ENCODE measurements at regions not wholly inside any gene's neighbourhood (a gene's known extent, or its start where the extent isn't known, plus 50 kb on each side); places are given as distances from the start of the nearest gene placed in this dataset.

DNA sequence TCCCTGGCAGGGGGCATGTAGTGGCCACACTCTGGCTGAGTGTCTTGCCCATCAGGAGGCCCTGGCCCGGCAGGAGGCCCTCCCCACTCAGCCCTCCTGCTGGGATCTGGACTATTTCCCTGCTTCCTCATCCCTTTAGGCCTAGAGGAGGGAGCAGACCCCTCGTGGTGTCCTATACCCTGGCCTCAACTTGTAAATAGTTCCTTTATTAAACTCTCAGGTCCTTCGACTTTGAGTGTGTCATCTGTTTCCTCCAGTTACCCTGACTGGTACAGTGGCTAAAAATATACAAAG is 166.7 kb upstream of the GLI2 start:
- H4K20me1 ChIP-seq (replicated peaks; ENCODE audit: insufficient read depth) = no peaks in the 10 kb centered on the region
- no peak overlapping the region for H2AFZ ChIP-seq
- H3K4me2 ChIP-seq = no peak overlapping the region
- DNase-seq (ENCODE audit: low spot score) (no peak), ATAC-seq (no peak)
- H3K4me3 ChIP-seq = no peak overlapping the region
- no peaks in the 10 kb centered on the region for H3K9me3 Mint-ChIP-seq
- H3K36me3 Mint-ChIP-seq (ENCODE audit: low read depth) = no peaks in the 10 kb centered on the region
- no peaks in the 10 kb centered on the region for H3K9me2 ChIP-seq (ENCODE audit: insufficient read depth)
- no peak overlapping the region for H3K4me3 Mint-ChIP-seq
- H3K4me1 ChIP-seq (ENCODE audit: insufficient read depth) = peaks cover 4% of the 10 kb centered on the region; the same call in 1 of the 2 replicates
- peaks cover 8% of the 10 kb centered on the region; the same call in 1 of the 2 replicates for H3K27me3 ChIP-seq (ENCODE audit: insufficient read depth)
- peaks cover 13% of the 10 kb centered on the region; the same call in 2 of the 3 replicates for H3K4me1 Mint-ChIP-seq
- no peak overlapping the region for H3K27ac ChIP-seq (ENCODE audit: low read depth)
- no peaks in the 10 kb centered on the region for H3K36me3 ChIP-seq (ENCODE audit: insufficient read depth)
- H3K27me3 Mint-ChIP-seq (ENCODE audit: insufficient read depth, low read depth, poor library complexity) = peaks cover 26% of the 10 kb centered on the region
- no peaks in the 10 kb centered on the region for H3F3A ChIP-seq (replicated peaks; ENCODE audit: low read depth)
- H3K79me2 ChIP-seq (replicated peaks; ENCODE audit: insufficient read depth) = no peaks in the 10 kb centered on the region
- no peak overlapping the region for H3K27ac Mint-ChIP-seq
- TF ChIP-seq JUNB (IDR thresholded peaks at IDR 0.05; ENCODE audit: unreplicated experiment) = no peak
- TF ChIP-seq, protein P1, sequence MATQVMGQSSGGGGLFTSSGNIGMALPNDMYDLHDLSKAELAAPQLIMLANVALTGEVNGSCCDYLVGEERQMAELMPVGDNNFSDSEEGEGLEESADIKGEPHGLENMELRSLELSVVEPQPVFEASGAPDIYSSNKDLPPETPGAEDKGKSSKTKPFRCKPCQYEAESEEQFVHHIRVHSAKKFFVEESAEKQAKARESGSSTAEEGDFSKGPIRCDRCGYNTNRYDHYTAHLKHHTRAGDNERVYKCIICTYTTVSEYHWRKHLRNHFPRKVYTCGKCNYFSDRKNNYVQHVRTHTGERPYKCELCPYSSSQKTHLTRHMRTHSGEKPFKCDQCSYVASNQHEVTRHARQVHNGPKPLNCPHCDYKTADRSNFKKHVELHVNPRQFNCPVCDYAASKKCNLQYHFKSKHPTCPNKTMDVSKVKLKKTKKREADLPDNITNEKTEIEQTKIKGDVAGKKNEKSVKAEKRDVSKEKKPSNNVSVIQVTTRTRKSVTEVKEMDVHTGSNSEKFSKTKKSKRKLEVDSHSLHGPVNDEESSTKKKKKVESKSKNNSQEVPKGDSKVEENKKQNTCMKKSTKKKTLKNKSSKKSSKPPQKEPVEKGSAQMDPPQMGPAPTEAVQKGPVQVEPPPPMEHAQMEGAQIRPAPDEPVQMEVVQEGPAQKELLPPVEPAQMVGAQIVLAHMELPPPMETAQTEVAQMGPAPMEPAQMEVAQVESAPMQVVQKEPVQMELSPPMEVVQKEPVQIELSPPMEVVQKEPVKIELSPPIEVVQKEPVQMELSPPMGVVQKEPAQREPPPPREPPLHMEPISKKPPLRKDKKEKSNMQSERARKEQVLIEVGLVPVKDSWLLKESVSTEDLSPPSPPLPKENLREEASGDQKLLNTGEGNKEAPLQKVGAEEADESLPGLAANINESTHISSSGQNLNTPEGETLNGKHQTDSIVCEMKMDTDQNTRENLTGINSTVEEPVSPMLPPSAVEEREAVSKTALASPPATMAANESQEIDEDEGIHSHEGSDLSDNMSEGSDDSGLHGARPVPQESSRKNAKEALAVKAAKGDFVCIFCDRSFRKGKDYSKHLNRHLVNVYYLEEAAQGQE (IDR thresholded peaks at IDR 0.05; ENCODE audit: unreplicated experiment) = no peak
- TF ChIP-seq, protein P2, sequence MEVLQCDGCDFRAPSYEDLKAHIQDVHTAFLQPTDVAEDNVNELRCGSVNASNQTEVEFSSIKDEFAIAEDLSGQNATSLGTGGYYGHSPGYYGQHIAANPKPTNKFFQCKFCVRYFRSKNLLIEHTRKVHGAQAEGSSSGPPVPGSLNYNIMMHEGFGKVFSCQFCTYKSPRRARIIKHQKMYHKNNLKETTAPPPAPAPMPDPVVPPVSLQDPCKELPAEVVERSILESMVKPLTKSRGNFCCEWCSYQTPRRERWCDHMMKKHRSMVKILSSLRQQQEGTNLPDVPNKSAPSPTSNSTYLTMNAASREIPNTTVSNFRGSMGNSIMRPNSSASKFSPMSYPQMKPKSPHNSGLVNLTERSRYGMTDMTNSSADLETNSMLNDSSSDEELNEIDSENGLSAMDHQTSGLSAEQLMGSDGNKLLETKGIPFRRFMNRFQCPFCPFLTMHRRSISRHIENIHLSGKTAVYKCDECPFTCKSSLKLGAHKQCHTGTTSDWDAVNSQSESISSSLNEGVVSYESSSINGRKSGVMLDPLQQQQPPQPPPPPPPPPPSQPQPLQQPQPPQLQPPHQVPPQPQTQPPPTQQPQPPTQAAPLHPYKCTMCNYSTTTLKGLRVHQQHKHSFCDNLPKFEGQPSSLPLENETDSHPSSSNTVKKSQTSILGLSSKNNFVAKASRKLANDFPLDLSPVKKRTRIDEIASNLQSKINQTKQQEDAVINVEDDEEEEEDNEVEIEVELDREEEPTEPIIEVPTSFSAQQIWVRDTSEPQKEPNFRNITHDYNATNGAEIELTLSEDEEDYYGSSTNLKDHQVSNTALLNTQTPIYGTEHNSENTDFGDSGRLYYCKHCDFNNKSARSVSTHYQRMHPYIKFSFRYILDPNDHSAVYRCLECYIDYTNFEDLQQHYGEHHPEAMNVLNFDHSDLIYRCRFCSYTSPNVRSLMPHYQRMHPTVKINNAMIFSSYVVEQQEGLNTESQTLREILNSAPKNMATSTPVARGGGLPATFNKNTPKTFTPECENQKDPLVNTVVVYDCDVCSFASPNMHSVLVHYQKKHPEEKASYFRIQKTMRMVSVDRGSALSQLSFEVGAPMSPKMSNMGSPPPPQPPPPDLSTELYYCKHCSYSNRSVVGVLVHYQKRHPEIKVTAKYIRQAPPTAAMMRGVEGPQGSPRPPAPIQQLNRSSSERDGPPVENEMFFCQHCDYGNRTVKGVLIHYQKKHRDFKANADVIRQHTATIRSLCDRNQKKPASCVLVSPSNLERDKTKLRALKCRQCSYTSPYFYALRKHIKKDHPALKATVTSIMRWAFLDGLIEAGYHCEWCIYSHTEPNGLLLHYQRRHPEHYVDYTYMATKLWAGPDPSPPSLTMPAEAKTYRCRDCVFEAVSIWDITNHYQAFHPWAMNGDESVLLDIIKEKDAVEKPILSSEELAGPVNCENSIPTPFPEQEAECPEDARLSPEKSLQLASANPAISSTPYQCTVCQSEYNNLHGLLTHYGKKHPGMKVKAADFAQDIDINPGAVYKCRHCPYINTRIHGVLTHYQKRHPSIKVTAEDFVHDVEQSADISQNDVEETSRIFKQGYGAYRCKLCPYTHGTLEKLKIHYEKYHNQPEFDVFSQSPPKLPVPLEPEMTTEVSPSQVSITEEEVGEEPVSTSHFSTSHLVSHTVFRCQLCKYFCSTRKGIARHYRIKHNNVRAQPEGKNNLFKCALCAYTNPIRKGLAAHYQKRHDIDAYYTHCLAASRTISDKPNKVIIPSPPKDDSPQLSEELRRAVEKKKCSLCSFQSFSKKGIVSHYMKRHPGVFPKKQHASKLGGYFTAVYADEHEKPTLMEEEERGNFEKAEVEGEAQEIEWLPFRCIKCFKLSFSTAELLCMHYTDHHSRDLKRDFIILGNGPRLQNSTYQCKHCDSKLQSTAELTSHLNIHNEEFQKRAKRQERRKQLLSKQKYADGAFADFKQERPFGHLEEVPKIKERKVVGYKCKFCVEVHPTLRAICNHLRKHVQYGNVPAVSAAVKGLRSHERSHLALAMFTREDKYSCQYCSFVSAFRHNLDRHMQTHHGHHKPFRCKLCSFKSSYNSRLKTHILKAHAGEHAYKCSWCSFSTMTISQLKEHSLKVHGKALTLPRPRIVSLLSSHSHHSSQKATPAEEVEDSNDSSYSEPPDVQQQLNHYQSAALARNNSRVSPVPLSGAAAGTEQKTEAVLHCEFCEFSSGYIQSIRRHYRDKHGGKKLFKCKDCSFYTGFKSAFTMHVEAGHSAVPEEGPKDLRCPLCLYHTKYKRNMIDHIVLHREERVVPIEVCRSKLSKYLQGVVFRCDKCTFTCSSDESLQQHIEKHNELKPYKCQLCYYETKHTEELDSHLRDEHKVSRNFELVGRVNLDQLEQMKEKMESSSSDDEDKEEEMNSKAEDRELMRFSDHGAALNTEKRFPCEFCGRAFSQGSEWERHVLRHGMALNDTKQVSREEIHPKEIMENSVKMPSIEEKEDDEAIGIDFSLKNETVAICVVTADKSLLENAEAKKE (CRISPR knock-in tag; IDR thresholded peaks at IDR 0.05) = no peak
- TF ChIP-seq, protein P3, sequence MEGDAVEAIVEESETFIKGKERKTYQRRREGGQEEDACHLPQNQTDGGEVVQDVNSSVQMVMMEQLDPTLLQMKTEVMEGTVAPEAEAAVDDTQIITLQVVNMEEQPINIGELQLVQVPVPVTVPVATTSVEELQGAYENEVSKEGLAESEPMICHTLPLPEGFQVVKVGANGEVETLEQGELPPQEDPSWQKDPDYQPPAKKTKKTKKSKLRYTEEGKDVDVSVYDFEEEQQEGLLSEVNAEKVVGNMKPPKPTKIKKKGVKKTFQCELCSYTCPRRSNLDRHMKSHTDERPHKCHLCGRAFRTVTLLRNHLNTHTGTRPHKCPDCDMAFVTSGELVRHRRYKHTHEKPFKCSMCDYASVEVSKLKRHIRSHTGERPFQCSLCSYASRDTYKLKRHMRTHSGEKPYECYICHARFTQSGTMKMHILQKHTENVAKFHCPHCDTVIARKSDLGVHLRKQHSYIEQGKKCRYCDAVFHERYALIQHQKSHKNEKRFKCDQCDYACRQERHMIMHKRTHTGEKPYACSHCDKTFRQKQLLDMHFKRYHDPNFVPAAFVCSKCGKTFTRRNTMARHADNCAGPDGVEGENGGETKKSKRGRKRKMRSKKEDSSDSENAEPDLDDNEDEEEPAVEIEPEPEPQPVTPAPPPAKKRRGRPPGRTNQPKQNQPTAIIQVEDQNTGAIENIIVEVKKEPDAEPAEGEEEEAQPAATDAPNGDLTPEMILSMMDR (conservative IDR thresholded peaks at IDR 0.05; ENCODE audit: low read depth in 2 of 2) = no peak
- no peak for TF ChIP-seq ZNF114 (CRISPR knock-in tag; IDR thresholded peaks at IDR 0.05)
- no peak for TF ChIP-seq ZNF331 (CRISPR knock-in tag; IDR thresholded peaks at IDR 0.05; ENCODE audit: low read depth)
- TF ChIP-seq EZH2 (IDR thresholded peaks at IDR 0.05; ENCODE audit: low read depth, unreplicated experiment) = no peak
- TF ChIP-seq, protein P4, sequence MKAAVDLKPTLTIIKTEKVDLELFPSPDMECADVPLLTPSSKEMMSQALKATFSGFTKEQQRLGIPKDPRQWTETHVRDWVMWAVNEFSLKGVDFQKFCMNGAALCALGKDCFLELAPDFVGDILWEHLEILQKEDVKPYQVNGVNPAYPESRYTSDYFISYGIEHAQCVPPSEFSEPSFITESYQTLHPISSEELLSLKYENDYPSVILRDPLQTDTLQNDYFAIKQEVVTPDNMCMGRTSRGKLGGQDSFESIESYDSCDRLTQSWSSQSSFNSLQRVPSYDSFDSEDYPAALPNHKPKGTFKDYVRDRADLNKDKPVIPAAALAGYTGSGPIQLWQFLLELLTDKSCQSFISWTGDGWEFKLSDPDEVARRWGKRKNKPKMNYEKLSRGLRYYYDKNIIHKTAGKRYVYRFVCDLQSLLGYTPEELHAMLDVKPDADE (IDR thresholded peaks at IDR 0.05) = no peak
- no peak for TF ChIP-seq STAT1 (IDR thresholded peaks at IDR 0.05; ENCODE audit: unreplicated experiment)
- no peak for TF ChIP-seq POLR2AphosphoS5 (IDR thresholded peaks at IDR 0.05; ENCODE audit: low read depth)
- TF ChIP-seq CREB1 (CRISPR knock-in tag; IDR thresholded peaks at IDR 0.05; ENCODE audit: low read depth) = no peak
